BJ (cell line): ENCODE measurements at regions not wholly inside any gene's neighbourhood (a gene's known extent, or its start where the extent isn't known, plus 50 kb on each side); places are given as distances from the start of the nearest gene placed in this dataset.

Experiments used
- CTCF ChIA-PET: fragments of 350-600 bp; formaldehyde crosslinking; extraction: SDS; loops from one replicate; lab custom pipeline; 2021; ENCODE audit warnings: antibody characterized with exemption, inconsistent platforms; lab: Yijun Ruan, JAX
- POLR2A ChIA-PET: fragments of 300-600 bp; sonication (Branson Sonifier 250); formaldehyde crosslinking; extraction: SDS; loops from one replicate; lab custom pipeline; 2021; ENCODE audit warnings: antibody characterized with exemption; lab: Charles Lee
- DNase-seq: peaks from one replicate; pipeline ENCODE4 v3.0.0-alpha.2; 2011; ENCODE audit warnings: low read depth
- H3K27me3 ChIP-seq: 2 replicates; pipeline ENCODE4 v1.6.0; 2011; ENCODE audit warnings: low read length; ENCODE audit not compliant: control insufficient read depth, insufficient read depth
- H3K36me3 ChIP-seq: 2 replicates; pipeline ENCODE4 v1.5.1; 2011; ENCODE audit warnings: low read length; ENCODE audit not compliant: control insufficient read depth, insufficient read depth
- H3K4me3 ChIP-seq: 2 replicates; pipeline ENCODE4 v1.5.1; 2011; ENCODE audit warnings: low read depth, mild to moderate bottlenecking, control low read depth, low read length
- CTCF ChIP-seq: IDR thresholded peaks from 2 replicates; pipeline ENCODE4 v1.5.1; 2011; ENCODE audit warnings: low read depth, mild to moderate bottlenecking, control low read depth, inconsistent platforms, low read length, moderate library complexity; ENCODE audit not compliant: insufficient read depth

- Histone ChIP-seq H3K27me3 (no peaks in the 10 kb centered on the region), H3K4me3 (no peak overlapping the region), H3K36me3 (no peaks in the 10 kb centered on the region)
- TF ChIP-seq CTCF, result no peak
- DNase-seq, result no peak
- ChIA-PET POLR2A (no interaction called here), CTCF (no interaction called here)
Measured at GRCh38 chr5:52457810-52458209, 329.9 kb upstream of the ITGA1 start.

- Histone ChIP-seq H3K27me3 (no peaks in the 10 kb centered on the region), H3K36me3 (no peaks in the 10 kb centered on the region), H3K4me3 (no peak overlapping the region)
- TF ChIP-seq CTCF, result no peak
- ChIA-PET CTCF (no interaction called here), POLR2A (no interaction called here)
- no peak for DNase-seq
Measured at GRCh38 chr5:52466113-52466512, 321.6 kb upstream of the ITGA1 start.

- no peaks in the 10 kb centered on the region for H3K27me3 ChIP-seq
- CTCF ChIA-PET, result no interaction called here
- no peak overlapping the region for H3K4me3 ChIP-seq
- DNase-seq, result no peak
- H3K36me3 ChIP-seq, result no peaks in the 10 kb centered on the region
- POLR2A ChIA-PET, result no interaction called here
- TF ChIP-seq CTCF, result no peak
Measured at GRCh38 chr5:52466749-52467520, 320.8 kb upstream of the ITGA1 start.

- ChIA-PET CTCF (no interaction called here), POLR2A (no interaction called here)
- H3K4me3 ChIP-seq, result no peak overlapping the region
Measured at GRCh38 chr5:52468976-52469375, 318.7 kb upstream of the ITGA1 start.

GRCh38 chr5:52469420-52469819, 318.3 kb upstream of the ITGA1 start:
- no peak for DNase-seq
- H3K36me3 ChIP-seq, result no peaks in the 10 kb centered on the region
- no peaks in the 10 kb centered on the region for H3K27me3 ChIP-seq
- POLR2A ChIA-PET, result no interaction called here
- TF ChIP-seq CTCF, result no peak
- CTCF ChIA-PET, result no interaction called here
- H3K4me3 ChIP-seq, result no peak overlapping the region

More at GRCh38 chr5:52468976-52469375, 318.7 kb upstream of the ITGA1 start:
- no peak for TF ChIP-seq CTCF
- no peaks in the 10 kb centered on the region for H3K36me3 ChIP-seq
- no peak for DNase-seq
- H3K27me3 ChIP-seq, result no peaks in the 10 kb centered on the region
